ENCODE measurements at regions not wholly inside any gene's neighbourhood (a gene's known extent, or its start where the extent isn't known, plus 50 kb on each side); places are given as distances from the start of the nearest gene placed in this dataset.
A peak's percentile ranks its signal among the peaks of the same experiment; 100 is the strongest.

DNA sequence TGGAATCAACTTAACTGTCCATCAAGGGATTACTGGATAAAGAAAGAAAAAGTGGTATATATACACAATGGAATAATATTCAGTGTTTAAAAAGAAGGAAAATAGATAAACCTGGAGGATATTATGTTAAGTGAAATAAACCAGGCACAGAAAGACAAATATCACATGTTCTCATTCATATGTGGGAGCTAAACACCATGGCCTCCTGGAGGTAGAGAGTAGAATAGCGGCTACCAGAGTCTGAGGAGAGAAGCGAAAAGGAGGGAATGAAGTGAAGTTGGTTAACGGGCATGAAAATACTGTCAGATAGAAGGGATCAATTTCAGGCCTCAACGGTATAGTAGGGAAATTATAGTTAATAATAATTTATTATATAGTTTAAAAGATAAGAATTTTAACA, 147.5 kb upstream of the OBI1 start:
- no peak overlapping the region for H3K4me3 ChIP-seq (ENCODE audit: low read length)
- no peak for DNase-seq (ENCODE audit: low read depth)
- TF ChIP-seq, protein P1, sequence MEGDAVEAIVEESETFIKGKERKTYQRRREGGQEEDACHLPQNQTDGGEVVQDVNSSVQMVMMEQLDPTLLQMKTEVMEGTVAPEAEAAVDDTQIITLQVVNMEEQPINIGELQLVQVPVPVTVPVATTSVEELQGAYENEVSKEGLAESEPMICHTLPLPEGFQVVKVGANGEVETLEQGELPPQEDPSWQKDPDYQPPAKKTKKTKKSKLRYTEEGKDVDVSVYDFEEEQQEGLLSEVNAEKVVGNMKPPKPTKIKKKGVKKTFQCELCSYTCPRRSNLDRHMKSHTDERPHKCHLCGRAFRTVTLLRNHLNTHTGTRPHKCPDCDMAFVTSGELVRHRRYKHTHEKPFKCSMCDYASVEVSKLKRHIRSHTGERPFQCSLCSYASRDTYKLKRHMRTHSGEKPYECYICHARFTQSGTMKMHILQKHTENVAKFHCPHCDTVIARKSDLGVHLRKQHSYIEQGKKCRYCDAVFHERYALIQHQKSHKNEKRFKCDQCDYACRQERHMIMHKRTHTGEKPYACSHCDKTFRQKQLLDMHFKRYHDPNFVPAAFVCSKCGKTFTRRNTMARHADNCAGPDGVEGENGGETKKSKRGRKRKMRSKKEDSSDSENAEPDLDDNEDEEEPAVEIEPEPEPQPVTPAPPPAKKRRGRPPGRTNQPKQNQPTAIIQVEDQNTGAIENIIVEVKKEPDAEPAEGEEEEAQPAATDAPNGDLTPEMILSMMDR (conservative IDR thresholded peaks at IDR 0.05; ENCODE audit: low read depth, low read length): peak; percentile 62

DNA sequence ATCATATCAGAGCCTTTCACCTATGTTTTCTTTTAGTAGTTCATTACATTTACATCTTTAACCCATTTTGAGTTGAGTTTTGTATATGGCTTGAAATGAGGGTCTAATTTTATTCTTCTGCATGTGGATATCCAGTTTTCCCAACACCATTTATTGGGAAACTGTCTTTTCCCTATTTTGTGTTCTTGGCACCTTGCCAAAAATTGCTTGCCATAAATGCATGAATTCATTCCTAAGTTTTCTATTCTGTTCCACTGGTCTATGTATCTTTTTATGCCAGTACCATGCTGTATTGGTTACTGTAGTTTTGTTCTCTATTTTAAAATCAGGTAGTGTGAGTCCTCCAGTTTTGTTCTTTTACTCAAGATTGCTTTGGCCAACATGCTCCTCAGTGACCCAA, 144.0 kb upstream of the OBI1 start:
- no peak overlapping the region for H3K4me3 ChIP-seq (ENCODE audit: low read length)
- DNase-seq (ENCODE audit: low read depth): no peak
- TF ChIP-seq, protein P1 (conservative IDR thresholded peaks at IDR 0.05; ENCODE audit: low read depth, low read length): no peak

- TF ChIP-seq, protein P1 (conservative IDR thresholded peaks at IDR 0.05; ENCODE audit: low read depth, low read length): no peak
- H3K4me3 ChIP-seq (ENCODE audit: low read length): no peak overlapping the region
- no peak for DNase-seq (ENCODE audit: low read depth)
Observed at GRCh38 chr13:78787190-78787589, 128.2 kb upstream of the OBI1 start.

DNA sequence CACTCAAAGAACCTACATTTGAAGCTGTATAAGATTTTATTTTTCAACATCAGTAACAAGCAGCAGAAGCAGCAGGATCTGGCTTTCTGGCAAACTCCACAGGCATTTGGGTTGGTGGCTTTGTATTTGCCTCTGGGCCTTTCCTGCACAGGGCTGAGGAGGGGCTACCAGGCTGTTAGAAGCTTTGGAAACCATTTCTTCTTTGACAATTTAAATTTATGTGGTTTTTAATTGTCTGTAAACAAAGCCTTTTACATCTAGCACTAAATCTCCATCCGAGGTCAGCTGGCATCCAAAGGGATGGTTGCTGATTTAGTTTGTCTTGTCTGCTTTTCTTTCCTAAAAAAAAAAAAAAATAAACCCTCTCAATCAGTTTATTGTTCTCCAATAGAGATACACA, 127.5 kb upstream of the OBI1 start:
- TF ChIP-seq, protein P1 (conservative IDR thresholded peaks at IDR 0.05; ENCODE audit: low read depth, low read length): no peak
- no peak for DNase-seq (ENCODE audit: low read depth)
- H3K4me3 ChIP-seq (ENCODE audit: low read length): no peak overlapping the region

DNA sequence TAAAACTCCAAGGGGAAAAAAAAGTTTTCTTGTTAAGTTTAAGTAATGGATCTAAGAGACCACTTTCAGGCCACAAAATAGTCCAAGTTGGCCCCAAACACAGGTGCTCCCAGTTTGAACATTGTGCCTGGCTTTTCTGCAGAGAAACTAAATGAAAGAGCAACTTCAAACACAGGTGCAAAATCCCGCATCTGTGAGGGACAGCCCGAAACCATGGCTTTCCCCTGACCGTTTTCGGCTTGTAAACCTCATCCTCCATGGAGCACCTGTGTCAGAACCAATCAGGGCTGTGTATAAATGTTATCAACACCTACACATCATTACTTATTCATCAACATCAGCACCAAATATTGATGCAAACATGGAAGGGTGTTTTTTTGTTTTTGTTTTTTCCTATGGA, 126.8 kb upstream of the OBI1 start:
- TF ChIP-seq, protein P1 (conservative IDR thresholded peaks at IDR 0.05; ENCODE audit: low read depth, low read length): no peak
- no peak overlapping the region for H3K4me3 ChIP-seq (ENCODE audit: low read length)
- no peak for DNase-seq (ENCODE audit: low read depth)

GRCh38 chr13:78784014-78784750, 125.2 kb upstream of the OBI1 start:
- TF ChIP-seq, protein P1 (conservative IDR thresholded peaks at IDR 0.05; ENCODE audit: low read depth, low read length): no peak
- no peak for DNase-seq (ENCODE audit: low read depth)
- no peak overlapping the region for H3K4me3 ChIP-seq (ENCODE audit: low read length)

DNA sequence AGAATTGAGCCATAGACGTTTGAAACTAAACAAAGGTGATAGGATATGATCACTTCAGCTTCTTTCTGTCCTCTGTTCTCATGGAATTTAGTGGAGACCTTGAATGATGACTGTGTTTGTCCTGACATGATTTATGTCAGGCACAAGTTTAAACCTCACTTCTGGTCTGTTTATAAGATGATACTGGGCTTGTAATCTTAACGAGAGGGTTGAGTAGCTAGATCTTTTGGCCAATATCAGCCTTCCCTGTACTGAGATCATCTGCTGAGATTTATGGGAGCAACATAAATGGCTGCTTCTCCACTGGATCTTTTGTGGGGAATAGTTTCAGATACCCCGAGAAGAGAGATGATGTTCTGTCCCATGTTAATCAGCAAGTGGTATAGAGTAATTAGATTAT, 121.8 kb upstream of the OBI1 start:
- no peak overlapping the region for H3K4me3 ChIP-seq (ENCODE audit: low read length)
- no peak for DNase-seq (ENCODE audit: low read depth)
- TF ChIP-seq, protein P1 (conservative IDR thresholded peaks at IDR 0.05; ENCODE audit: low read depth, low read length): no peak

Data from retinal pigment epithelial cell (primary cell).